Pancreas (tissue), 10 donors: ENCODE measurements at regions not wholly inside any gene's neighbourhood (a gene's known extent, or its start where the extent isn't known, plus 50 kb on each side); places are given as distances from the start of the nearest gene placed in this dataset.
A peak's percentile ranks its signal among the peaks of the same experiment; 100 is the strongest.
"Not testable (repeated sequence)": the region's sequence is repeated elsewhere in the genome, so short reads cannot be mapped to it uniquely, and the experiment has no call there.

Experiments
- ATAC-seq, 4 donors: fragments of 200-7000 bp; cut with Tn5 transposase; one replicate each; pipeline versions ENCODE4 v1.8.0 to v1.9.1; 2020; ENCODE audit warnings: mild to moderate bottlenecking in 4 of 4, moderate library complexity in 4 of 4
- DNase-seq, 6 donors: peaks; one replicate each; pipeline ENCODE4 v3.0.0-alpha.2; 2020
- FAIRE-seq: peaks from 2 replicates; lab custom pipeline; 2012; peaks lifted over from hg19 to GRCh38; lab: Jason Lieb, UNC
- H3K27ac ChIP-seq, 4 donors: fragments of 200-600 bp; sonication (generic); 1 replicate in 3 of 4; 2 replicates in 1 of 4; pipeline versions ENCODE4 v1.5.0 to v1.8.0; 2020
- H3K27me3 ChIP-seq, 4 donors: fragments of 200-600 bp; one replicate each; pipeline ENCODE4 v1.8.0; 2021
- H3K36me3 ChIP-seq, 3 donors: fragments of 200-600 bp; sonication (generic) in 1 of 3; one replicate each; pipeline versions ENCODE4 v1.5.0 to v1.8.0; 2020 to 2021
- H3K4me1 ChIP-seq, 3 donors: fragments of 200-600 bp; one replicate each; pipeline ENCODE4 v1.8.0; 2021
- H3K4me3 ChIP-seq, 4 donors: fragments of 200-600 bp; sonication (generic) in 2 of 4; one replicate each; pipeline versions ENCODE4 v1.5.0 to v1.8.0; 2020 to 2021
- H3K9me3 ChIP-seq, 4 donors: fragments of 200-600 bp; one replicate each; pipeline ENCODE4 v1.8.0; 2021
- WGBS, 2 donors: extraction: QIAGEN DNeasy Blood & Tissue Kit; methylation state at CpG; one replicate each; pipeline ENCODE4 v1.1.7; 2013; 5-methylcytosine and 5-hydroxymethylcytosine counted together
- intact Hi-C, 3 donors: fragments of 100-400 bp; cut with DNase I; formaldehyde crosslinking; loops; one replicate each; pipeline versions ENCODE4 v1.11.1 to v1.14.2; 2022
- donor health status: healthy with polysubstance abuse.
- donor health status: DM: no; HTN: no; CAD: no; lungs with moderate emphysema.
- donor health status: DM: no; HTN: no; CAD: no.
- donor health status: control.
- donor health status: control.
- donor health status: Bipolar disorder and iron deficiency.
- donor health status: DM: yes; HTN: yes; CAD: no.
- donor health status: DM: no; HTN: no; CAD: no.
- donor health status: DM: no; HTN: no; CAD: no.
- donor health status: DM: yes; HTN: yes; CAD: no.

- H3K27ac ChIP-seq, H3K36me3 ChIP-seq, DNase-seq, H3K27me3 ChIP-seq, H3K4me3 ChIP-seq, H3K4me1 ChIP-seq, FAIRE-seq, H3K9me3 ChIP-seq, ATAC-seq, intact Hi-C loops: not testable (repeated sequence)
- no CpG with 5 or more reads among the region's 7 CpGs for WGBS, 2 donors
Measured at GRCh38 chr1:149338698-149339097, 136.1 kb upstream of the NBPF19 start.

- H3K27ac ChIP-seq, H3K27me3 ChIP-seq, FAIRE-seq, H3K36me3 ChIP-seq, H3K4me1 ChIP-seq, ATAC-seq, H3K4me3 ChIP-seq, H3K9me3 ChIP-seq, intact Hi-C loops, DNase-seq: not testable (repeated sequence)
- no CpG with 5 or more reads among the region's 1 CpG for WGBS, 2 donors
Measured at GRCh38 chr1:149349448-149349847, 125.4 kb upstream of the NBPF19 start.

- WGBS, 2 donors, result no CpG with 5 or more reads among the region's 1 CpG
- H3K4me1 ChIP-seq, H3K9me3 ChIP-seq, H3K36me3 ChIP-seq, H3K27ac ChIP-seq, DNase-seq, ATAC-seq, H3K4me3 ChIP-seq, H3K27me3 ChIP-seq, FAIRE-seq, intact Hi-C loops: not testable (repeated sequence)
Measured at GRCh38 chr1:149352205-149352604, 122.6 kb upstream of the NBPF19 start.

GRCh38 chr1:149354579-149354978, 120.3 kb upstream of the NBPF19 start:
- H3K4me3 ChIP-seq, ATAC-seq, H3K27me3 ChIP-seq, H3K27ac ChIP-seq, H3K4me1 ChIP-seq, H3K36me3 ChIP-seq, H3K9me3 ChIP-seq, FAIRE-seq, DNase-seq, intact Hi-C loops: not testable (repeated sequence)
- no CpG with 5 or more reads among the region's 2 CpGs for WGBS, 2 donors

- not testable (repeated sequence) for H3K9me3 ChIP-seq
Measured at GRCh38 chr1:149355748-149356147, 119.1 kb upstream of the NBPF19 start.

GRCh38 chr1:149356152-149356551, 118.7 kb upstream of the NBPF19 start:
- DNase-seq, H3K4me3 ChIP-seq, H3K9me3 ChIP-seq, H3K27me3 ChIP-seq, intact Hi-C loops, H3K36me3 ChIP-seq, H3K4me1 ChIP-seq, H3K27ac ChIP-seq: not testable (repeated sequence)
- ATAC-seq (peak in 3 of 4 donors; percentile 40 to 78 (median 55)), FAIRE-seq (peak; percentile 17)
- no CpG with 5 or more reads among the region's 4 CpGs for WGBS, 2 donors

More at GRCh38 chr1:149355748-149356147, 119.1 kb upstream of the NBPF19 start:
- DNase-seq, H3K27ac ChIP-seq, H3K4me1 ChIP-seq, H3K4me3 ChIP-seq, ATAC-seq, H3K27me3 ChIP-seq, H3K36me3 ChIP-seq, intact Hi-C loops, FAIRE-seq: not testable (repeated sequence)
- no CpG with 5 or more reads among the region's 1 CpG for WGBS, 2 donors

GRCh38 chr1:149360351-149360750, 114.5 kb upstream of the NBPF19 start:
- intact Hi-C loops, FAIRE-seq, ATAC-seq: not testable (repeated sequence)

GRCh38 chr1:149361310-149361709, 113.5 kb upstream of the NBPF19 start:
- no CpG with 5 or more reads among the region's 2 CpGs for WGBS, 2 donors
- H3K9me3 ChIP-seq, H3K36me3 ChIP-seq, DNase-seq, H3K27ac ChIP-seq, intact Hi-C loops, H3K4me1 ChIP-seq, H3K27me3 ChIP-seq, FAIRE-seq, H3K4me3 ChIP-seq, ATAC-seq: not testable (repeated sequence)

More at GRCh38 chr1:149360351-149360750, 114.5 kb upstream of the NBPF19 start:
- H3K4me3 ChIP-seq, H3K4me1 ChIP-seq, H3K9me3 ChIP-seq, H3K36me3 ChIP-seq, DNase-seq, H3K27me3 ChIP-seq, H3K27ac ChIP-seq: not testable (repeated sequence)
- no CpG with 5 or more reads among the region's 3 CpGs for WGBS, 2 donors

GRCh38 chr1:149364188-149364981, 110.5 kb upstream of the NBPF19 start:
- H3K4me1 ChIP-seq, H3K27ac ChIP-seq, intact Hi-C loops, DNase-seq, FAIRE-seq, H3K36me3 ChIP-seq, H3K4me3 ChIP-seq, H3K27me3 ChIP-seq, ATAC-seq, H3K9me3 ChIP-seq: not testable (repeated sequence)
- no CpG with 5 or more reads among the region's 1 CpG for WGBS, 2 donors

- ATAC-seq, H3K4me3 ChIP-seq, H3K27ac ChIP-seq, DNase-seq, H3K4me1 ChIP-seq, H3K9me3 ChIP-seq, intact Hi-C loops, H3K27me3 ChIP-seq, FAIRE-seq, H3K36me3 ChIP-seq: not testable (repeated sequence)
- 79 to 97% methylated on average over 1 of the region's 1 CpG for WGBS, 2 donors
Measured at GRCh38 chr1:149366402-149366801, 108.4 kb upstream of the NBPF19 start.

- H3K36me3 ChIP-seq, intact Hi-C loops, H3K27ac ChIP-seq, FAIRE-seq, H3K9me3 ChIP-seq, H3K27me3 ChIP-seq, ATAC-seq, H3K4me3 ChIP-seq, H3K4me1 ChIP-seq, DNase-seq: not testable (repeated sequence)
- 44 to 64% methylated on average over 2 of the region's 3 CpGs for WGBS, 2 donors
Measured at GRCh38 chr1:149367472-149368044, 107.3 kb upstream of the NBPF19 start.

- not testable (repeated sequence) for FAIRE-seq
Measured at GRCh38 chr1:149368337-149368736, 106.5 kb upstream of the NBPF19 start.

More at GRCh38 chr1:149368337-149368736, 106.5 kb upstream of the NBPF19 start:
- H3K9me3 ChIP-seq, intact Hi-C loops, H3K4me1 ChIP-seq, H3K36me3 ChIP-seq, H3K27ac ChIP-seq, DNase-seq, ATAC-seq, H3K27me3 ChIP-seq, H3K4me3 ChIP-seq: not testable (repeated sequence)
- WGBS, 2 donors, result 53 to 58% methylated on average over 1 of the region's 1 CpG
